ENCODE measurements at regions not wholly inside any gene's neighbourhood (a gene's known extent, or its start where the extent isn't known, plus 50 kb on each side); places are given as distances from the start of the nearest gene placed in this dataset.
"Not testable (repeated sequence)": the region's sequence is repeated elsewhere in the genome, so short reads cannot be mapped to it uniquely, and the experiment has no call there.

GRCh38 chr7:10727636-10728035, 246.0 kb upstream of the PHF14 start:
- no peak for DNase-seq

- no peak for DNase-seq
These were observed 242.4 kb upstream of the PHF14 start for GRCh38 chr7:10731253-10731773.

- DNase-seq: no peak
These were observed 239.9 kb upstream of the PHF14 start for GRCh38 chr7:10733747-10734146.

- no peak for DNase-seq
These were observed 239.1 kb upstream of the PHF14 start for GRCh38 chr7:10734595-10734994.

- no peak for DNase-seq
These were observed 234.3 kb upstream of the PHF14 start for GRCh38 chr7:10739401-10739800.

GRCh38 chr7:10740805-10741204, 232.9 kb upstream of the PHF14 start:
- no peak for DNase-seq

GRCh38 chr7:10756981-10757380, 216.7 kb upstream of the PHF14 start:
- DNase-seq: no peak

- no peak for DNase-seq
These were observed 214.6 kb upstream of the PHF14 start for GRCh38 chr7:10759120-10759519.

- DNase-seq: no peak
These were observed 205.9 kb upstream of the PHF14 start for GRCh38 chr7:10767771-10768170.

- DNase-seq: no peak
These were observed 203.5 kb upstream of the PHF14 start for GRCh38 chr7:10770176-10770575.

GRCh38 chr7:10773430-10773829, 200.2 kb upstream of the PHF14 start:
- no peak for DNase-seq

- no peak for DNase-seq
These were observed 193.9 kb upstream of the PHF14 start for GRCh38 chr7:10779465-10780399.

GRCh38 chr7:10780400-10780747, 193.3 kb upstream of the PHF14 start:
- DNase-seq: no peak

- not testable (repeated sequence) for DNase-seq
These were observed 186.7 kb upstream of the PHF14 start for GRCh38 chr7:10786976-10787375.

GRCh38 chr7:10789170-10789569, 184.5 kb upstream of the PHF14 start:
- DNase-seq: no peak

- DNase-seq: no peak
These were observed 182.8 kb upstream of the PHF14 start for GRCh38 chr7:10790910-10791309.

- DNase-seq: no peak
These were observed 179.5 kb upstream of the PHF14 start for GRCh38 chr7:10793995-10794775.

GRCh38 chr7:10797157-10797556, 176.5 kb upstream of the PHF14 start:
- DNase-seq: no peak

- DNase-seq: no peak
These were observed 175.6 kb upstream of the PHF14 start for GRCh38 chr7:10798044-10798443.

- no peak for DNase-seq
These were observed 174.2 kb upstream of the PHF14 start for GRCh38 chr7:10799475-10799874.

GRCh38 chr7:10802011-10802410, 171.7 kb upstream of the PHF14 start:
- no peak for DNase-seq

- DNase-seq: no peak
These were observed 171.1 kb upstream of the PHF14 start for GRCh38 chr7:10802526-10802925.

- DNase-seq: no peak
These were observed 170.0 kb upstream of the PHF14 start for GRCh38 chr7:10803720-10804119.

- DNase-seq: no peak
These were observed 168.9 kb upstream of the PHF14 start for GRCh38 chr7:10804770-10805169.
